ENCODE measurements at regions not wholly inside any gene's neighbourhood (a gene's known extent, or its start where the extent isn't known, plus 50 kb on each side); places are given as distances from the start of the nearest gene placed in this dataset.
"Not testable (repeated sequence)": the region's sequence is repeated elsewhere in the genome, so short reads cannot be mapped to it uniquely, and the experiment has no call there.

GRCh38 chr2:56515399-56515798, 331.6 kb downstream of the CCDC85A start:
- DNase-seq, result no peak

- no peak for DNase-seq
These were observed 336.0 kb downstream of the CCDC85A start for GRCh38 chr2:56519806-56520205.

GRCh38 chr2:56522605-56523089, 338.9 kb downstream of the CCDC85A start:
- DNase-seq, result peak; percentile 13

- no peak for DNase-seq
These were observed 340.0 kb downstream of the CCDC85A start for GRCh38 chr2:56523816-56524215.

DNA sequence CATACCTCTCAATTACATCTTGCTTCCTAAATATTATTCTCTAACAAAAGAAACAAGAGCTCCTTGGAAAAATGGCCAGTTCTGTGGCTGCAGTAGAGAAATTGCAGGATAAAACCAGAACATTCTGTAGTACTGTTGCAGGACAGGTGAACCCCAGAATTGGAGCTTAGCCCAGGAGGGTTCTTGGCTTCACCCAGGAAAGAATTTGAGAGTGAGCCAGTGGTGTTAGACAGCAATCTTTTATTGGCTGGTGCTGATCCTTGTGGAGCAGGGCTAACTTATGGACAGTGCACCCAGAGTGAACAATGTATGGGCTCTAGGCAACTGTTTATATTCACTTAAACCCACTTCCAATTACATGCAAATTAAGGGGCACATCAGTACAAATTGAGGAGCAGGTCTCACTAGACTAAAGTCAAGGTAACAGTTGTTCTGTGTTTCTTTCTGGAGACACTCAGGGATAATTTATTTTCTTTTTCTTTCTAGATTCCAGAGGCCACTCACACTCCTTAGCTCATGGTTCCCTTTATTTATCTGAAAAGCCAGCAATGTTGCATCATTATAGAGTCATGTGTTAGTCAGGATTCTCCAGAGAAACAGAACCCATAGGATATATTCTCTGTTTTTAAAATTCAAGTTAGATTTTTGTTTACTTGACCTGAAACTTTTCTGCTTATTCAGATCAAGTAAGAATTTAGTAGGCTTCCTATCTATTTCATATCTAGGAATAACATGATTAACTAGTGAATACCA, 348.1 kb downstream of the CCDC85A start:
- no peak for DNase-seq

GRCh38 chr2:56534321-56534720, 350.5 kb downstream of the CCDC85A start:
- no peak for DNase-seq

- DNase-seq, result no peak
These were observed 354.0 kb downstream of the CCDC85A start for GRCh38 chr2:56537756-56538155.

DNA sequence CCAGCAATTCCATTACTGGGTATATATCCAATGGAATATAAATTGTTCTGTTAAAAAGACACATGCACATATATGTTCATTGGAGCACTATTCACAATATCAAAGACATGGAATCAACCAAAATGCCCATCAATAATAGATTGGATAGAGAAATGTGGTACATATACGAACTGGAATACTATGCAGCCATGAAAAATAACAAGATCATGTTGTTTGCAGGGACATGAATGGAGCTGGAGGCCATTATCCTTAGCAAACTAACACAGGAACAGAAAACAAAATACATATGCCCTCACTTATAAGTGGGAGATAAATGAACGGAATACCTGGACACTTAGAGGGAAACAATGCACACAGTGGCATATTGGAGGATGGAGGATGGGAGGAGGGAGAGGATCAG, 355.8 kb downstream of the CCDC85A start:
- DNase-seq, result no peak

GRCh38 chr2:56540467-56540866, 356.7 kb downstream of the CCDC85A start:
- DNase-seq, result no peak

DNA sequence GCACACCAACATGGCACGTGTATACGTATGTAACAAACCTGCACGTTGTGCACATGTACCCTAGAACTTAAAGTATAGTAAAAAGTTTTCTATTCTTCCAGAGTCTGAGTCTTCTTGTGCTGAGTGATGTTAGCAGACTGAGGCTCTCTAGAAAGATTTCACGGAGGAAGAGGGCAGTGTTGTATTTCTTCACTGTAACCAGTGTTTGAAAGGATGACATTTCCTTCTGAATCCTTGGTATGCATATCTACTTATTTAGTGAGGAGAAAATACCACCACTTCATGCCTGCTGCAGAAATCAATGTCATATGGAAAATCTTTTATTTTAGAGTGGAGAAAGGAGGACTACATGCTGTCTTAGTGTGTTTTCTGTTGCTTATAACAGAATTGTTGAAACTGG, 357.1 kb downstream of the CCDC85A start:
- no peak for DNase-seq

DNA sequence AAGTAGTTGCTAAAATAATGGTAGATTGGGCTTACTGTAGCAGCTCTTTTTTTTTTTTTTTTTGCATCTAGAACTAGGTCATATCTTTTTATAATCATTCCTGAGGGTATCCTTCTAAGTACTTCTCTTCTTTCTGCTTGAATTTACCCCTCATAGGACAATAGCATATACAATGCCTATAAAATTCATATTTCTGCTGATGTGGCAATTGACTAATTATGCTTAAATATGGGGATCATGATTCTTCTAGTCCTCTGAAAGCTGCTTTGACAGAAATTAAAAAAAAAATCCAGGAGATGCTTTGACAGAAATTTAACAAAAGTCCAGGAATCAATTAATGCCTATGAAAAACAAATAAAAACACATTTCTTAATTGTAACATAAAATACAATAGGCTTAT, 358.4 kb downstream of the CCDC85A start:
- DNase-seq, result no peak

DNA sequence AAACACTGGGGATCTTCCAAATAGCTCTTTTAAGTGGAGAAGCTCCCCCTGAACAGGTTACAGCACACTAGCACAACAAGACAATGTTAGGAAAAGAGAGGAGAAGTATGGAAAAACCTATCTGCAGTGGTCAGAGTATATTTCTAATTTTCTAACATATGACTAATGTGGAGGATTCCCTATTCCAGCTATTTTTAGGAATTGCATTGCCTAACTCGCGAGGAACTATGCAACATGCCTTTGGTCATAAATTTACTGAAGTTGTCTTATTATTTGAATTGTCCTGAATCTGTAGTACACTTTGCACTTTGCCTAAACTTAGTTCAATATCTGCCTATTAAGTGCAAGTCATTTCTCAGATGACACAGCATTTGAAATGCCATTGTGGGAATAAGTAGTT, 381.4 kb downstream of the CCDC85A start:
- DNase-seq, result no peak

DNA sequence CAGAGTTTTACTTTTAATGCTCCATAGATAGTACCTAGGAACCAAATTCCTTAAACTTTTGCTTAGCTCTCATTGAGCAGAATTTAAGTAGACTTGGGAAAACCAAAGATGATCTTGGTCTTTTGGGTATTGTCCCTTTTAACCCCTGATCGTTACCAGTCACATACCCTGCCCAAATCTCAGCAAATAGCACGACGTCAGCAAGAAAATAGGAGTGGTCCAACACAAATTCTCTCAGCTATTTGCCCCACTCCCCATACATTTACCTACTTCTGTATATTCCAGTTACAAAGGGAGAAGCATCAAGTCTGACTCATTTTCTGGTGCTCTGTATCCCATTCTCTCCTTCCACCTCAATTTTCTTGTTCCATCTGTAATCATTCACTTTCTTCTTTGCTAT, 387.3 kb downstream of the CCDC85A start:
- DNase-seq, result no peak

DNA sequence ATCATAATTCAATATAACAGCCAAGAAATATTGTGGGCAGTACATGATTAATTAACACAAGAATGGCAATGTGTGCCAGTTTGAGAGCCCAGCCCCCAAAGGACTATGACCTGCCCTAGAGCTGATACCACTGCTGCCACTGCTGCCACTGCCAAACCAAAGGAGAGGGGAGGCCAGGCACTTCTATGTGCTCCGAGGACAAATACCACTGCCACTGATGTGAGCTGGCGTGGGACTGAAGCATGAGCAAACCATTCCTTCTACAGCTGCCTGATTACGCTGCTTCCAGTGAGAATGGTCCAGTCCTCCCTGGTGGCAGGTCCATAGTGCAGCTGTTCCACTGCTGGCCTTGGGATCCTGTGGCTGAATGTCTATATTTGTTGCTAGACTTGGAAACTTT, 392.2 kb downstream of the CCDC85A start:
- DNase-seq, result no peak

DNA sequence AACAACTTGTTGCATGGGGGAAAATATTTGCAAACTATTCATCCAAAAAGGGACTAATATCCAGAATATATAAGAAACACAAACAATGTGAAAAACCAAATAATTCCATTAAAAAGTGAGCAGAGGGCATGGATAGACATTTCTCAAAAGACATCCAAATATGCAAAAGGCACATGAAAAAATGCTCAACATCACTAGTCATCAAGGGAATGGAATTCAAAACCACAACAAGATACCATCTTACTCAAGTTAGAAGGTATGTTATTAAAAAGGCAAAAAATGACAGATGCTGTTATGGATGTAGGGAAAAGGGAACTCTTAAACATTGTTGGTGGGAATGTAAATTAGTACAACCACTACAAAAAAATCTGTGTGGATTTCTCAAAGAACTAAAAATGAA, 396.5 kb downstream of the CCDC85A start:
- DNase-seq, result no peak

DNA sequence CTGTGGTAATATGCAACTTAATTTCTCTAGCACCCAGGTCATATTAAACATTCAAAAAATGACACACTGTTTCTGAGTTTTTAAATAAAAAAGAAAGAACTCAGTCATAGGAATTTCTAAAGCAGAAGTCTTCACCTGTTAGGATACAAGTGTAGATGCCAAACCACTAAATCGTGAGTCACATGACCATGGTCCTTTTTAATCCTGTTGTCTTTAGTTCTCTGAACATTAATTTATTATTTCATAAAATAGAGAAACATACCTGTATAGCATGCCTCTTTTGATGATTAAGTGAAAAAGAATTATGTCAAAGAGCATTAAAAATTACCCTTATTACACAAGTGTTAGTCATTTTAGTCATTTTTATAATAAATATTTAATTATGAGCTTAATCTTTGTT, 398.8 kb downstream of the CCDC85A start:
- DNase-seq, result no peak

DNA sequence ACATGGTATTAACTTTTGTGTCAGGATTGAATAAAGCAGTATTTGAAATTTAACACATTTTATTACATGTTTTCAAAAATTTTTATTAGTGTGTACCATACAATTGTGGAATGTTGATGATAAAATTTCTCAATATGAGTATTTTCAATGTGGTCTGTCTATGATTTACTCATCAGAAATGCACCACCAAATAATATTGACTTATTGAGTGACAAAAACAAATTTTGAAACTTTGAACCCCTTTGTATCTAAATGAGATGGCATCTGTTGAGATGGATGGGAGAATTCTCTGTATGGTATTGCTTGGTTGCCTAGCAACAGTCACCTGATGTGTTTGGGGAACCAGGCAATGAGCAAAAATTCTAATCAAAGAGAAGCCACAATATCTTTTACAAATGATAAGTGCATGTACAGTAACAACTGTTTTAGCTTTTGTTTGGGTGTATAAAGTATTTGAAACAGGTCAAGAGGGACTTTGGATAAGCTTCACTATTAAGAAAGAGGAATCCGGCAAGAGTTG, 400.1 kb downstream of the CCDC85A start:
- DNase-seq, result no peak

DNA sequence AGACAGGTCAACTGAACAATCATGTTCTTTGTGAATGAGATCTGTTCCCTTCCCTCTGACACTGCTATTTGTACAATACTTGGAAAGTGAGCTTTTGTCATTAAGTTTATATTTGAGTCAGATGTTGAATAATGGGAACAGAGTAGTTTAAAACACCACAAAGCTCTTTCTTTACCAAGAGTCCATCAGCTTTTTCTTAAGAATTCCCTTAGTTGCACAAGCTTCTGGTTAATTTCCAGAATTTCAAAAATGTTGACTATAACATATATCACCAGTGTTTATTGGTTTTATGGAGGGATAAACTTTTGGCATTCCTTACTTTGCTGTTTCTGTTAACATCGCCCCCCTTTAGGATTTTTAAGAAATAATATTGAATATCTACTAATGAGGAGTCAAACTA, 403.7 kb downstream of the CCDC85A start:
- no peak for DNase-seq

DNA sequence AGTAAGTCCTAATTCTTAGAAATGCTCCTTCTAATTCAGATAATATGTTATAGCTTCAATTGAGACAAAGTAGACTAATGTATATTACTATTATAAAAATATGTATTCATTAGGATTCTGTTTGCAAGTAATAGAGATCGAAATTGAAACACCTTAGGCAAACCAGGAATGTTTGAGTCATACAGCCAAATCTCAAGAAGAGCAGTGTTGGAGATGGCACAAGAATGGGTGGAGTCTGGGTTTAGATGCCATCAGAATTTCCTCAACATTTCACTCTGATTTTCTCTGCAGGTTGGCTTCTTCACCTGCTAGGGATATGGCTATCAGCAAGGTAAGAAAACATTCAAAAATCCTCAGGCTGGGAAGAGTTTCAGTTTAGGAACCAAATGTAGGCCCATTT, 405.4 kb downstream of the CCDC85A start:
- no peak for DNase-seq

- no peak for DNase-seq
These were observed 406.0 kb downstream of the CCDC85A start for GRCh38 chr2:56589835-56590234.

DNA sequence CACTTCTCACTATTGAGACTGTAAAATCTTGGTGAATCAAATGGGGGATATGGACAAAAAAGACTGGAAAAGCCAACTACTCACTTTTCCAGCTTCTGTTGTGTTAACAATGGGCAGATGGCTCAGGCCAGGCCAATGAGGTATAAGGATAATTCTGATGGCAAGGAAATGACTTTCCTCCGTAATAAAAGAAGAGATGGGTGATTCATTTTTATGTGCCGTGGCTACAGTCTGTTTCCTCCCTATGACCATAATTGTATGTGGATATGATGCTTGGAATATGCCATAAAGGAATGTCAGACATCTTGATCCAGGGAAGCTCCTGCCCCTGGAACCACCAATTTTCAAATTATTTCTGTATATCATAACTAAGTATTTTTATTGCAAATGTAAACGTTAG, 406.8 kb downstream of the CCDC85A start:
- DNase-seq, result no peak

- DNase-seq, result not testable (repeated sequence)
These were observed 422.3 kb downstream of the CCDC85A start for GRCh38 chr2:56606086-56606485.

GRCh38 chr2:56613254-56613653, 429.5 kb downstream of the CCDC85A start:
- DNase-seq, result no peak

GRCh38 chr2:56613920-56614319, 430.1 kb downstream of the CCDC85A start:
- DNase-seq, result no peak

Measured in left kidney (tissue), 1 donor.